Transverse colon (tissue), 4 donors: ENCODE measurements at regions not wholly inside any gene's neighbourhood (a gene's known extent, or its start where the extent isn't known, plus 50 kb on each side); places are given as distances from the start of the nearest gene placed in this dataset.

ENCODE experiments used
- DNase-seq: peaks from one replicate; pipeline ENCODE4 v3.0.0-alpha.2; 2019
- H3K27ac ChIP-seq, 4 donors: fragments of 200-600 bp; sonication (generic); 2 replicates each; pipeline ENCODE4 v1.5.1; 2016 to 2018; ENCODE audit warnings: inconsistent platforms in 4 of 4
- H3K27me3 ChIP-seq: fragments of 200-600 bp; sonication (generic); 2 replicates; pipeline ENCODE4 v1.5.1; 2017; ENCODE audit warnings: inconsistent platforms
- H3K36me3 ChIP-seq, 4 donors: fragments of 200-600 bp; sonication (generic); 2 replicates each; pipeline ENCODE4 v1.5.1; 2017 to 2019; ENCODE audit warnings: inconsistent platforms in 4 of 4
- H3K4me1 ChIP-seq, 4 donors: fragments of 200-600 bp; sonication (generic); 2 replicates each; pipeline ENCODE4 v1.5.1; 2017 to 2020; ENCODE audit warnings: inconsistent platforms in 4 of 4
- H3K4me3 ChIP-seq, 4 donors: fragments of 200-600 bp; sonication (generic); 1 replicate in 1 of 4; 2 replicates in 3 of 4; pipeline versions ENCODE4 v1.5.1 to v1.6.1; 2017 to 2019; ENCODE audit warnings: inconsistent platforms in 4 of 4
- H3K9me3 ChIP-seq, 2 donors: fragments of 200-600 bp; sonication (generic); 2 replicates each; pipeline ENCODE4 v1.5.1; 2017 to 2019; ENCODE audit warnings: inconsistent platforms in 2 of 2
- EP300 ChIP-seq: sonication (generic); formaldehyde crosslinking; IDR thresholded peaks from one replicate; pipeline ENCODE4 v1.6.1; 2017; ENCODE audit warnings: antibody characterized with exemption, low read depth
- POLR2A ChIP-seq: fragments of 450-650 bp; IDR thresholded peaks from one replicate; pipeline ENCODE4 v1.6.1; 2016; ENCODE audit warnings: antibody characterized with exemption, mild to moderate bottlenecking, moderate library complexity
- POLR2AphosphoS5 ChIP-seq, 3 donors: sonication (generic); formaldehyde crosslinking; IDR thresholded peaks; one replicate each; pipeline ENCODE4 v1.6.1; 2016; ENCODE audit warnings: antibody characterized with exemption in 3 of 3
- WGBS, 2 donors: methylation state at CpG; one replicate each; pipeline ENCODE4 v1.1.5; 2018; ENCODE audit warnings: low coverage in 1 of 2; 5-methylcytosine and 5-hydroxymethylcytosine counted together
- in situ Hi-C, 4 donors: fragments of 200-750 bp; cut with MboI; loops; one replicate each; pipeline versions ENCODE4 v1.15.0 to v1.15.1; 2017; ENCODE audit warnings: low sequenced_read_pairs in 3 of 4, low pct_ligation_motif_present in 1 of 4, low pct_unique_long_range_greater_than_20kb in 1 of 4
- intact Hi-C: fragments of 100-400 bp; cut with DNase I; formaldehyde crosslinking; loops from one replicate; pipeline ENCODE4 v1.15.1; 2023; ENCODE audit warnings: low total_unique reads
- TF ChIP-seq, protein P1 (sequence below), 5 experiments: fragments of 200-600 bp in 3 of 5; fragments of 450-650 bp in 2 of 5; sonication (generic) in 3 of 5; IDR thresholded peaks; 1 replicate in 2 of 5; 2 replicates in 3 of 5; pipeline ENCODE4 v1.5.1; 2016 to 2017; ENCODE audit warnings: antibody characterized with exemption in 5 of 5, inconsistent platforms in 3 of 5, mild to moderate bottlenecking in 2 of 5, moderate library complexity in 1 of 5

GRCh38 chr10:30793093-30793492 lies 163.5 kb upstream of the LYZL2 start:
- no peaks in the 10 kb centered on the region for H3K9me3 ChIP-seq
- H3K27me3 ChIP-seq: no peaks in the 10 kb centered on the region
- TF ChIP-seq POLR2AphosphoS5 (IDR thresholded peaks at IDR 0.05): no peak
- TF ChIP-seq POLR2A: no peak
- no peak for TF ChIP-seq EP300
- TF ChIP-seq, protein P1, sequence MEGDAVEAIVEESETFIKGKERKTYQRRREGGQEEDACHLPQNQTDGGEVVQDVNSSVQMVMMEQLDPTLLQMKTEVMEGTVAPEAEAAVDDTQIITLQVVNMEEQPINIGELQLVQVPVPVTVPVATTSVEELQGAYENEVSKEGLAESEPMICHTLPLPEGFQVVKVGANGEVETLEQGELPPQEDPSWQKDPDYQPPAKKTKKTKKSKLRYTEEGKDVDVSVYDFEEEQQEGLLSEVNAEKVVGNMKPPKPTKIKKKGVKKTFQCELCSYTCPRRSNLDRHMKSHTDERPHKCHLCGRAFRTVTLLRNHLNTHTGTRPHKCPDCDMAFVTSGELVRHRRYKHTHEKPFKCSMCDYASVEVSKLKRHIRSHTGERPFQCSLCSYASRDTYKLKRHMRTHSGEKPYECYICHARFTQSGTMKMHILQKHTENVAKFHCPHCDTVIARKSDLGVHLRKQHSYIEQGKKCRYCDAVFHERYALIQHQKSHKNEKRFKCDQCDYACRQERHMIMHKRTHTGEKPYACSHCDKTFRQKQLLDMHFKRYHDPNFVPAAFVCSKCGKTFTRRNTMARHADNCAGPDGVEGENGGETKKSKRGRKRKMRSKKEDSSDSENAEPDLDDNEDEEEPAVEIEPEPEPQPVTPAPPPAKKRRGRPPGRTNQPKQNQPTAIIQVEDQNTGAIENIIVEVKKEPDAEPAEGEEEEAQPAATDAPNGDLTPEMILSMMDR (IDR thresholded peaks at IDR 0.05): no peak
- in situ Hi-C loops: loop anchor here in 3 of 4 donors (25.0 kb wide), 3 partner anchors 244 to 1019 kb away; partner anchors contain the start of gene ZNF438 (in 2 of the 3)
- WGBS, 2 donors: 84 to 95% methylated on average over 3 of the region's 3 CpGs
- no peak overlapping the region for H3K4me3 ChIP-seq
- intact Hi-C loops: no loop called here
- peaks cover 0 to 9% (median 2%) of the 10 kb centered on the region in 4 donors for H3K4me1 ChIP-seq
- DNase-seq: no peak
- H3K36me3 ChIP-seq: no peaks in the 10 kb centered on the region
- H3K27ac ChIP-seq: no peak overlapping the region

DNA sequence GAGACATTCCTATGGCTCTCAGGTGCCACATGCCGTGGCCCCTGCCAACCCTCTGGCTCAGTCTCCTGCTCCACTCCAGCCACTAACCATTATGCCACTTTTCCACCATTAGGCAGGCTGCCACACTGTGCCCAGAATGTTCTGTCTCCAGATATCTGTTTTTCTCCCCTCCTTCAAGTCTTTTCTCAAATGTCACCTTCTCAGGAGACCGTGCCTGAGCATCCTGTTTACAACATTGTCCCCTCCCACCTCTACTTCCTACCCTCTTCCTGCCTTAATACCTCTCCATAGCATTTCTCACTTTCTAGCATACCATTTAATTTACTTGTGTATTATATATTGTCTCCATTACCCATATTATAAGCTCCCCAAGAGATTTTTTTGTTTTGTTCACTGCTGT lies 162.5 kb upstream of the LYZL2 start:
- in situ Hi-C loops: loop anchor here in 3 of 4 donors (25.0 kb wide), 3 partner anchors 245 to 1020 kb away; partner anchors contain the start of gene ZNF438 (in 2 of the 3)
- H3K36me3 ChIP-seq: no peaks in the 10 kb centered on the region
- no peaks in the 10 kb centered on the region for H3K9me3 ChIP-seq
- WGBS, 2 donors: 75% methylated on average over 1 to 2 of the region's 2 CpGs
- TF ChIP-seq EP300: no peak
- no peak for TF ChIP-seq POLR2AphosphoS5 (IDR thresholded peaks at IDR 0.05)
- TF ChIP-seq, protein P1 (IDR thresholded peaks at IDR 0.05): no peak
- no peak for TF ChIP-seq POLR2A
- H3K27ac ChIP-seq: no peak overlapping the region
- DNase-seq: no peak
- H3K4me3 ChIP-seq: no peak overlapping the region
- no peaks in the 10 kb centered on the region for H3K27me3 ChIP-seq
- intact Hi-C loops: no loop called here
- H3K4me1 ChIP-seq: peaks cover 0 to 9% (median 2%) of the 10 kb centered on the region in 4 donors

- Histone ChIP-seq H3K4me3 (no peak overlapping the region), H3K27me3 (no peaks in the 10 kb centered on the region), H3K36me3 (no peaks in the 10 kb centered on the region), H3K4me1 (peaks cover 0 to 9% (median 2%) of the 10 kb centered on the region in 4 donors), H3K9me3 (no peaks in the 10 kb centered on the region), H3K27ac (no peak overlapping the region)
- peak; percentile 37 for DNase-seq
- 38 to 69% methylated on average over 4 to 5 of the region's 5 CpGs for WGBS, 2 donors
- in situ Hi-C loops: loop anchor here in 3 of 4 donors (25.0 kb wide), 3 partner anchors 246 to 1021 kb away; partner anchors contain the start of gene ZNF438 (in 2 of the 3)
- TF ChIP-seq, protein P1 (IDR thresholded peaks at IDR 0.05): no peak
- TF ChIP-seq POLR2A: no peak
- TF ChIP-seq EP300: no peak
- TF ChIP-seq POLR2AphosphoS5 (IDR thresholded peaks at IDR 0.05): no peak
- intact Hi-C loops: no loop called here
Observed at GRCh38 chr10:30791197-30791611, 161.7 kb upstream of the LYZL2 start.

GRCh38 chr10:30789806-30790205 lies 160.3 kb upstream of the LYZL2 start:
- Histone ChIP-seq H3K9me3 (no peaks in the 10 kb centered on the region), H3K36me3 (no peaks in the 10 kb centered on the region), H3K4me3 (no peak overlapping the region), H3K27ac (no peak overlapping the region), H3K27me3 (no peaks in the 10 kb centered on the region), H3K4me1 (peaks cover 0 to 14% (median 2%) of the 10 kb centered on the region in 4 donors)
- intact Hi-C loops: loop anchor here (10.0 kb wide), 1 partner anchor 345 kb away; no protein-coding TSS in a partner anchor
- DNase-seq: no peak
- TF ChIP-seq POLR2A: no peak
- TF ChIP-seq POLR2AphosphoS5 (IDR thresholded peaks at IDR 0.05): no peak
- TF ChIP-seq EP300: no peak
- TF ChIP-seq, protein P1 (IDR thresholded peaks at IDR 0.05): no peak
- 95 to 96% methylated on average over 8 to 10 of the region's 10 CpGs for WGBS, 2 donors
- in situ Hi-C loops: loop anchor here (10.0 to 25.0 kb wide), 4 partner anchors 247 to 1022 kb away; partner anchors contain the start of gene ZNF438 (in 2 of the 4)
